GM12878 (cell line): ENCODE measurements at regions not wholly inside any gene's neighbourhood (a gene's known extent, or its start where the extent isn't known, plus 50 kb on each side); places are given as distances from the start of the nearest gene placed in this dataset.
"Not testable (repeated sequence)": the region's sequence is repeated elsewhere in the genome, so short reads cannot be mapped to it uniquely, and the experiment has no call there.

Experiments
- ATAC-seq: fragments of 200-7000 bp; cut with Tn5 transposase; 3 replicates; pipeline ENCODE4 v1.9.1; 2020; ENCODE audit warnings: mild to moderate bottlenecking, moderate library complexity
- BruUV-seq: library from RNA; stranded (reverse); fragments of 400-500 nt; replicated peaks from 2 replicates; lab custom pipeline; 2021; lab: Mats Ljungman, UMichigan
- CTCF ChIA-PET: fragments of 300-600 bp; sonication (Branson Sonifier 250); formaldehyde crosslinking; extraction: SDS; loops from one replicate; lab custom pipeline; 2021; ENCODE audit warnings: inconsistent platforms; lab: Yijun Ruan, JAX
- POLR2A ChIA-PET: fragments of 350-600 bp; formaldehyde crosslinking; extraction: SDS; loops from one replicate; lab custom pipeline; 2021; ENCODE audit warnings: inconsistent platforms; lab: Charles Lee
- RAD21 ChIA-PET: fragments of 300-600 bp; sonication (Branson Sonifier 250); formaldehyde crosslinking; loops from one replicate; lab custom pipeline; 2023; ENCODE audit warnings: antibody characterized with exemption; ENCODE audit not compliant: unreplicated experiment; lab: Charles Lee
- SMC1A ChIA-PET: fragments of 300-600 bp; sonication (Branson Sonifier 250); formaldehyde crosslinking; loops from one replicate; lab custom pipeline; 2023; ENCODE audit not compliant: unreplicated experiment, uncharacterized antibody; lab: Charles Lee
- DNase-seq: peaks from one replicate; pipeline ENCODE4 v3.0.0-alpha.2; 2011; ENCODE audit warnings: low read depth, low spot score
- FAIRE-seq: peaks from 3 replicates; lab custom pipeline; 2011; peaks lifted over from hg19 to GRCh38; lab: Jason Lieb, UNC
- H2AFZ ChIP-seq: 2 replicates; pipeline ENCODE4 v1.6.0; 2011; ENCODE audit warnings: low read depth, low read length, control low read depth; ENCODE audit not compliant: control insufficient read depth
- H3K27ac ChIP-seq: 2 replicates; pipeline ENCODE4 v1.5.1; 2011; ENCODE audit warnings: control low read depth; ENCODE audit not compliant: control insufficient read depth, insufficient read depth
- H3K27me3 ChIP-seq, 2 experiments: replicated peaks in 1 of 2; 2 replicates each; pipeline versions ENCODE4 v1.6.0 to v1.6.1; 2011; ENCODE audit warnings: low read length in 1 of 2; ENCODE audit not compliant: control insufficient read depth in 2 of 2, insufficient read depth in 2 of 2
- H3K36me3 ChIP-seq, 2 experiments: 2 replicates each; pipeline ENCODE4 v1.5.1; 2011; ENCODE audit warnings: low read length in 1 of 2; ENCODE audit not compliant: control insufficient read depth in 2 of 2, insufficient read depth in 2 of 2
- H3K4me1 ChIP-seq: 2 replicates; pipeline ENCODE4 v1.6.1; 2011; ENCODE audit warnings: mild to moderate bottlenecking, low read length, moderate library complexity, mixed read lengths; ENCODE audit not compliant: control insufficient read depth, insufficient read depth
- H3K4me2 ChIP-seq: 2 replicates; pipeline ENCODE4 v1.6.0; 2011; ENCODE audit warnings: control low read depth; ENCODE audit not compliant: control insufficient read depth, insufficient read depth
- H3K4me3 ChIP-seq: fragments of 200-600 bp; sonication (generic); 2 replicates; pipeline ENCODE4 v1.5.1; 2016
- H3K79me2 ChIP-seq: 2 replicates; pipeline ENCODE4 v1.6.0; 2011; ENCODE audit warnings: low read length; ENCODE audit not compliant: control insufficient read depth, insufficient read depth
- H3K9ac ChIP-seq: 2 replicates; pipeline ENCODE4 v1.8.0; 2011; ENCODE audit warnings: low read length, control low read depth, mixed read lengths; ENCODE audit not compliant: control insufficient read depth, insufficient read depth
- H3K9me3 ChIP-seq: replicated peaks from 3 replicates; pipeline ENCODE4 v1.5.1; 2011; ENCODE audit warnings: mild to moderate bottlenecking, low read length; ENCODE audit not compliant: control insufficient read depth, insufficient read depth
- H4K20me1 ChIP-seq: 2 replicates; pipeline ENCODE4 v1.6.0; 2011; ENCODE audit not compliant: control insufficient read depth, insufficient read depth
- BHLHE40 ChIP-seq, 2 experiments: fragments of 450-650 bp in 1 of 2; IDR thresholded peaks; 2 replicates each; pipeline ENCODE4 v1.6.1; 2011 to 2017; ENCODE audit warnings: low read depth in 2 of 2, borderline replicate concordance in 1 of 2, improper control_type of control experiment in 1 of 2, low read length in 1 of 2, mild to moderate bottlenecking in 1 of 2
- EED ChIP-seq: sonication (generic); IDR thresholded peaks from 2 replicates; pipeline ENCODE4 v1.6.1; 2016; ENCODE audit warnings: antibody characterized with exemption, low read depth
- HDGF ChIP-seq: fragments of 450-650 bp; IDR thresholded peaks from 2 replicates; pipeline ENCODE4 v1.6.1; 2016; ENCODE audit warnings: antibody characterized with exemption
- MEF2B ChIP-seq: fragments of 450-650 bp; IDR thresholded peaks from 2 replicates; pipeline ENCODE4 v1.6.1; 2018; ENCODE audit warnings: mild to moderate bottlenecking, moderate library complexity; ENCODE audit not compliant: partially characterized antibody, poor library complexity, severe bottlenecking
- MLLT1 ChIP-seq: fragments of 450-650 bp; IDR thresholded peaks from 2 replicates; pipeline ENCODE4 v1.6.1; 2016; ENCODE audit warnings: mild to moderate bottlenecking
- SMARCA5 ChIP-seq: fragments of 450-650 bp; IDR thresholded peaks from 2 replicates; pipeline ENCODE4 v1.6.1; 2017; ENCODE audit warnings: mild to moderate bottlenecking
- SPI1 ChIP-seq: IDR thresholded peaks from 2 replicates; pipeline ENCODE4 v1.6.1; 2011; ENCODE audit warnings: low read depth, mild to moderate bottlenecking, low read length, moderate library complexity, borderline replicate concordance; ENCODE audit not compliant: insufficient read depth
- WGBS: methylation state at CpG from one replicate; pipeline ENCODE4 v1.1.6; 2016; ENCODE audit warnings: low lambda C conversion rate; ENCODE audit not compliant: insufficient replicate concordance, insufficient coverage; ENCODE audit errors: missing lambda C conversion rate; 5-methylcytosine and 5-hydroxymethylcytosine counted together
- in situ Hi-C: fragments of 300-500 bp; cut with MboI; formaldehyde crosslinking; loops from 9 replicates; pipeline ENCODE4 v1.14.3; 2018; ENCODE audit warnings: mixed read lengths
- intact Hi-C: fragments of 100-400 bp; cut with micrococcal nuclease; formaldehyde crosslinking; loops from one replicate; pipeline ENCODE4 v1.14.2; 2022; ENCODE audit not compliant: unreplicated experiment

- DNase-seq, intact Hi-C loops, FAIRE-seq, SMC1A ChIA-PET, H3K36me3 ChIP-seq, POLR2A ChIA-PET, H2AFZ ChIP-seq, H3K27ac ChIP-seq, CTCF ChIA-PET, RAD21 ChIA-PET, H3K9me3 ChIP-seq, BruUV-seq, H4K20me1 ChIP-seq, H3K4me1 ChIP-seq: not testable (repeated sequence)
- peak overlapping the region; percentile 49 for H3K4me2 ChIP-seq
- peak; percentile 65 for ATAC-seq
- peak overlapping the region; percentile 61 for H3K4me3 ChIP-seq
- WGBS, result 35% methylated on average over 24 of the region's 26 CpGs
- peaks cover 56% of the 10 kb centered on the region for H3K79me2 ChIP-seq
- peak overlapping the region; percentile 32 for H3K9ac ChIP-seq
- TF ChIP-seq BHLHE40 (IDR thresholded peaks at IDR 0.05; ENCODE audit: borderline replicate concordance in 1 of 2, low read depth in 2 of 2, low read length in 1 of 2) (peak in 1 of 2 experiments; percentile 59; a peak in 1 of 4 replicates), MEF2B (peak; percentile 48), SPI1 (0 out of 2 replicates have a peak, but pooled peaks have one; percentile 2), SMARCA5 (peak; percentile 32; the same call in 1 of the 2 replicates), EED (peak; percentile 21; the same call in 1 of the 2 replicates), HDGF (0 out of 2 replicates have a peak, but pooled peaks have one; percentile 27)
- TF ChIP-seq, all 136 proteins: peak for 6; not testable (repeated sequence) for 130
- in situ Hi-C loops, H3K27me3 ChIP-seq: not testable (repeated sequence)
These were observed 56.2 kb upstream of the SPN start for GRCh38 chr16:29606669-29607427.

GRCh38 chr16:29607428-29607823 is 55.6 kb upstream of the SPN start:
- ATAC-seq, DNase-seq, H3K27me3 ChIP-seq, H2AFZ ChIP-seq, BruUV-seq, intact Hi-C loops, POLR2A ChIA-PET, SMC1A ChIA-PET, H3K27ac ChIP-seq, H3K4me2 ChIP-seq, H3K36me3 ChIP-seq, H3K4me1 ChIP-seq, RAD21 ChIA-PET, FAIRE-seq, in situ Hi-C loops, H4K20me1 ChIP-seq, H3K9ac ChIP-seq, CTCF ChIA-PET, H3K9me3 ChIP-seq: not testable (repeated sequence)
- Histone ChIP-seq H3K4me3 (peak overlapping the region; percentile 61), H3K79me2 (peaks cover 52% of the 10 kb centered on the region)
- TF ChIP-seq MLLT1, result peak; percentile 94
- WGBS, result 72% methylated on average over 11 of the region's 11 CpGs
